Prostate gland (tissue), 2 donors: ENCODE measurements at regions not wholly inside any gene's neighbourhood (a gene's known extent, or its start where the extent isn't known, plus 50 kb on each side); places are given as distances from the start of the nearest gene placed in this dataset.

ENCODE experiments used
- DNase-seq: peaks from one replicate; pipeline ENCODE4 v3.0.0-alpha.2; 2019; ENCODE audit warnings: low spot score
- H3K27ac ChIP-seq, 2 donors: fragments of 200-600 bp; sonication (generic); 2 replicates each; pipeline ENCODE4 v1.5.1; 2017 to 2019
- H3K27me3 ChIP-seq: fragments of 200-600 bp; sonication (generic); replicated peaks from 2 replicates; pipeline ENCODE4 v1.5.1; 2019; ENCODE audit not compliant: insufficient read depth
- H3K36me3 ChIP-seq, 2 donors: fragments of 200-600 bp; sonication (generic); 1 replicate in 1 of 2; 2 replicates in 1 of 2; pipeline versions ENCODE4 v1.5.1 to v1.8.1; 2017 to 2019
- H3K4me1 ChIP-seq: fragments of 200-600 bp; sonication (generic); replicated peaks from 2 replicates; pipeline ENCODE4 v1.5.1; 2019
- H3K4me3 ChIP-seq, 2 donors: fragments of 200-600 bp; sonication (generic); 2 replicates each; pipeline ENCODE4 v1.5.1; 2017 to 2019
- H3K9me3 ChIP-seq: fragments of 200-600 bp; sonication (generic); 2 replicates; pipeline ENCODE4 v1.5.1; 2017
- CTCF ChIP-seq, 4 experiments: fragments of 200-600 bp in 2 of 4; fragments of 450-650 bp in 2 of 4; sonication (generic) in 2 of 4; IDR thresholded peaks; 1 replicate in 3 of 4; 2 replicates in 1 of 4; pipeline ENCODE4 v1.5.1; 2016 to 2019; ENCODE audit warnings: antibody characterized with exemption in 4 of 4, mild to moderate bottlenecking in 2 of 4, moderate library complexity in 2 of 4
- POLR2A ChIP-seq: fragments of 450-650 bp; IDR thresholded peaks from one replicate; pipeline ENCODE4 v1.6.1; 2016; ENCODE audit warnings: antibody characterized with exemption, mild to moderate bottlenecking
- POLR2AphosphoS5 ChIP-seq: sonication (generic); formaldehyde crosslinking; IDR thresholded peaks from one replicate; pipeline ENCODE4 v1.6.1; 2017; ENCODE audit warnings: antibody characterized with exemption
- WGBS: methylation state at CpG from one replicate; pipeline ENCODE4 v1.1.5; 2018; 5-methylcytosine and 5-hydroxymethylcytosine counted together
- intact Hi-C: fragments of 100-400 bp; cut with DNase I; formaldehyde crosslinking; loops from one replicate; pipeline ENCODE4 v1.14.2; 2022

- Histone ChIP-seq H3K36me3 (no peaks in the 10 kb centered on the region), H3K27ac (no peak overlapping the region), H3K4me3 (no peak overlapping the region), H3K4me1 (no peaks in the 10 kb centered on the region), H3K9me3 (no peaks in the 10 kb centered on the region), H3K27me3 (no peaks in the 10 kb centered on the region)
- TF ChIP-seq POLR2A (no peak), POLR2AphosphoS5 (no peak), CTCF (IDR thresholded peaks at IDR 0.05) (no peak)
- DNase-seq: no peak
- WGBS: 92% methylated on average over 6 of the region's 6 CpGs
- intact Hi-C loops: no loop called here
Observed at GRCh38 chr2:149739171-149739882, 151.8 kb upstream of the MMADHC start.

- DNase-seq: no peak
- TF ChIP-seq POLR2AphosphoS5: no peak
- TF ChIP-seq CTCF (IDR thresholded peaks at IDR 0.05): no peak
- TF ChIP-seq POLR2A: no peak
- 90% methylated on average over 1 of the region's 1 CpG for WGBS
- intact Hi-C loops: no loop called here
- Histone ChIP-seq H3K4me1 (no peaks in the 10 kb centered on the region), H3K9me3 (no peaks in the 10 kb centered on the region), H3K4me3 (no peak overlapping the region), H3K27ac (no peak overlapping the region), H3K36me3 (no peaks in the 10 kb centered on the region), H3K27me3 (no peaks in the 10 kb centered on the region)
Observed at GRCh38 chr2:149738767-149739166, 151.2 kb upstream of the MMADHC start.

GRCh38 chr2:149737896-149738295 is 150.3 kb upstream of the MMADHC start:
- no peak overlapping the region for H3K27ac ChIP-seq
- no peak overlapping the region for H3K4me3 ChIP-seq
- TF ChIP-seq POLR2AphosphoS5: no peak
- no peak for TF ChIP-seq CTCF (IDR thresholded peaks at IDR 0.05)
- no peak for TF ChIP-seq POLR2A
- no peaks in the 10 kb centered on the region for H3K4me1 ChIP-seq
- H3K9me3 ChIP-seq: no peaks in the 10 kb centered on the region
- 92% methylated on average over 2 of the region's 2 CpGs for WGBS
- intact Hi-C loops: no loop called here
- no peaks in the 10 kb centered on the region for H3K36me3 ChIP-seq
- H3K27me3 ChIP-seq: no peaks in the 10 kb centered on the region
- DNase-seq: no peak

GRCh38 chr2:149735237-149735958 is 147.8 kb upstream of the MMADHC start:
- intact Hi-C loops: no loop called here
- no peak for TF ChIP-seq POLR2A
- no peak for TF ChIP-seq POLR2AphosphoS5
- TF ChIP-seq CTCF (IDR thresholded peaks at IDR 0.05): no peak
- no peaks in the 10 kb centered on the region for H3K36me3 ChIP-seq
- no peak overlapping the region for H3K4me3 ChIP-seq
- no peak for DNase-seq
- WGBS: 65% methylated on average over 4 of the region's 4 CpGs
- H3K9me3 ChIP-seq: no peaks in the 10 kb centered on the region
- H3K27me3 ChIP-seq: no peaks in the 10 kb centered on the region
- no peak overlapping the region for H3K27ac ChIP-seq
- no peaks in the 10 kb centered on the region for H3K4me1 ChIP-seq
